ENCODE measurements at regions not wholly inside any gene's neighbourhood (a gene's known extent, or its start where the extent isn't known, plus 50 kb on each side); places are given as distances from the start of the nearest gene placed in this dataset.
"Not testable (repeated sequence)": the region's sequence is repeated elsewhere in the genome, so short reads cannot be mapped to it uniquely, and the experiment has no call there.

GRCh38 chr3:6060251-6060650 lies 800.7 kb upstream of the GRM7 start:
- no peak for DNase-seq

GRCh38 chr3:6062261-6063187 lies 798.4 kb upstream of the GRM7 start:
- DNase-seq = no peak

DNA sequence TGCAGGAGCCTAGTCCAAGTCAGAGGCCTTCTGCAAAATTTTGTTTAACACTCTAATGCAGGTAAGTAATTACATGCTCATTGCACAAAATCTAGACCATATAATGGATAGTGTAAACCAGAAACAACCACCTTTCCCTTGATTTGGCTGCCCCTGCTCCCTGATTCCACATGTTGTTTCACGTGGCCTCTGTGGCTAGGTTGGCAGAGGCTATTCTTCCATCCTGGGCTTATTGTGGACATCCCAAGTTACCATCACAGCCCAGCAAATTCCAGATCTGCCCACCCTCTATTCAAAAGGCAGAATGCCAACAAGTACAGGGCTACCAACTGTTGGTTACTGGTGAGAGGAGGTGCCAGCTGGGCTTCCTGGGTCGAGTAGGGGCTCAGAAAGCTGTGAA lies 794.5 kb upstream of the GRM7 start:
- DNase-seq = no peak

GRCh38 chr3:6066868-6067578 lies 793.9 kb upstream of the GRM7 start:
- DNase-seq = not testable (repeated sequence)

DNA sequence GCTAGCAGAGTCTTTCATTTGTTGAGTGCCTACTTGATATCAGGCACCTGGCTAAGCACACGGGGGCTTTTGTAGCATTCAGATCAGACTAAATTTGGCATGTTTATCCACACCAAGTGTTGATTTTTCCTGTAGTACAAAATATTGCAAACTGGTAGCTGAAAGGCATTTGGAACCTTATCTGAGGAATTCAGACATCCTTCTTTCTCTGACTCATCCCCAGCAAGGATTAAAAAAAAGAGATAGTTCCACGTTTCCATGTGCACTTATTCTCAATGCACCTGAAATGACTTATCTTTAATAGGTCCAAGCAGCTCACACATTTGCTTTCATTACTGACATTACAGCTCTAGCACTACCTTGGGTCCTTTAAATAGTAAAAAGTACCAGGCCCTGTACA lies 786.0 kb upstream of the GRM7 start:
- DNase-seq = no peak

DNA sequence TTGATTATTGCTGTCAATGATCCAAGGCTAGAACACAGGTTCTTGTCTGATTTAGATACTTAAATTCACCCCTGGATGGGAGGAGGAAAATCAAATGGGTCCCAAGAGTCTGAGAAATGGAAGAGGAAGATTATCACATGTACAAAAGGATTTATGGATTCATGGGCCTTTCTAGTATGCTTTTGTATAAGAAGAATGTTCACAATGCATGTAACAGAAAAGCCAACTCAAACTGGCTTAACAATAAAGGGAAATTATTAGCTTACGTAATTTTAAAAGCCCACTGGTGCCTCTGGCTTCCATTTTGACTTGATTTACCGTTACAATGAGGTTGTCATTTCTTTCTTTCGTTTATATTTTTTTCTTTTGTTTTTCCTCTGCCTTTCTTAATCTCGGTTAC lies 782.5 kb upstream of the GRM7 start:
- no peak for DNase-seq

DNA sequence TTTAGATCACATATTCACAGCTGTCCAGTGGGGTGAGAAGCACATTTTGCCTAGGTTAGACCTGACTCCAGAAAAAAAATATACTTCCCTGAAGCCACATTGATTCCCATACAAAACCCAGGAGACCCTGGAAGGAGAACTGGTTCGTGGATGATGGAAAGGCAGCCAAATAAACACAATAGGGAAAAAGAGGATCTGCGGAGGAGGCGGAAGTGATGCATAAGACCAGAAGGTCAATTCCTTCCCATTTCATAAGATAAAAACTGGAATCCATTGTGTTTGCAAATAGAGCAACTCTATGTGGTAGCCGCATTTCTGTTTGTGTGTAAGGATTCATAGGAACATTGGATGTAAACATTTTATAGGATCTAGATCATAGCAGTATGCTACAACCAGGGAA lies 781.9 kb upstream of the GRM7 start:
- peak; percentile 36 for DNase-seq

DNA sequence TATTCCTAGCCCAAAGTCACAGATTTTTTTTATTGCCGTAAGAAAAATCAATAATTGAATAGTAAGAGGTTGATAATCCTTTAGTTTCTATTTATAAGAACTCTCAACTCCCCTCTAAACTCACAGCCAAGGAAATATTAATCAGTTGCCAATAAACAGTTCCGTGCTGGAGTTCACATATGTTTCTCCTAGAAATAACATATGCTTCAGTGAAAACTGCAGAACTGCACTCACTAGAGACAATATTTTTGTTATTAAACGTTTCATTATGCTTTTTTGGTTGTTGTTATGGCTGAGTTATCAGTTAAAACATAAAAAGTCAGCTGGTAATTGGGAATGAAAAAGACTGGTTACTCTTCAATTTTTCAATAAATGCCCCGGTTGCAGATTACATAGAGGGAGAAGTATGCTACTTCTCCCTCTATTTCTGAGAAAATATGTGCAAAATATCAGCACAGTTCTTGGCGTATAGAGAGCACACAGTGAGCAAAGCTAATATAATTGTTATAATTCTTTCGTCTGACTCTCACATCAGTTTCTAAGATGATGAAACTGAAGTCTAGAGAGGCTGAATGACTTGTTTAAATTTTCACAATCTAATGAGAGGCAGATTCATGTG lies 781.2 kb upstream of the GRM7 start:
- DNase-seq = no peak

- DNase-seq = no peak
Observed at GRCh38 chr3:6088433-6088832, 772.5 kb upstream of the GRM7 start.

- no peak for DNase-seq
Observed at GRCh38 chr3:6089780-6090179, 771.1 kb upstream of the GRM7 start.

- DNase-seq = no peak
Observed at GRCh38 chr3:6091262-6091661, 769.7 kb upstream of the GRM7 start.

DNA sequence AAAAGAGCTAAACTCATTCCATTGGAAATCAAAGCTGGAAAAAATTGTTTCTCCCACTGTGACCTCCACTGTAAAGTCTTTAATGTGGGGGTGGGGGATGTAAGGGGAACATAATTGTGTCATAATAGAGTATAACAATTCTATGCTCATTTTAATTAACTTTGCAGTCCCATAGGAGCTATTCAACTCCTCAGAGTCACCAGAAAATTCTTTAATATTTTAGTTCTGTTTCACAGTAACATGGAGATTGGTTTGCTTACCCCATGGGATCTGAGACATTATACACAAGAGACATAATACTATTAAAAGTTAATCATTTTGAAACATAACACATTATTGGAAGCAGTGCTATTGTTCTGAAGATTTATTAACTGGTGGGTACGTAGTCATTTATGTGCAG lies 765.9 kb upstream of the GRM7 start:
- no peak for DNase-seq

- no peak for DNase-seq
Observed at GRCh38 chr3:6097021-6097420, 763.9 kb upstream of the GRM7 start.

GRCh38 chr3:6097556-6097955 lies 763.4 kb upstream of the GRM7 start:
- DNase-seq = no peak

GRCh38 chr3:6098516-6099157 lies 762.3 kb upstream of the GRM7 start:
- DNase-seq = no peak

DNA sequence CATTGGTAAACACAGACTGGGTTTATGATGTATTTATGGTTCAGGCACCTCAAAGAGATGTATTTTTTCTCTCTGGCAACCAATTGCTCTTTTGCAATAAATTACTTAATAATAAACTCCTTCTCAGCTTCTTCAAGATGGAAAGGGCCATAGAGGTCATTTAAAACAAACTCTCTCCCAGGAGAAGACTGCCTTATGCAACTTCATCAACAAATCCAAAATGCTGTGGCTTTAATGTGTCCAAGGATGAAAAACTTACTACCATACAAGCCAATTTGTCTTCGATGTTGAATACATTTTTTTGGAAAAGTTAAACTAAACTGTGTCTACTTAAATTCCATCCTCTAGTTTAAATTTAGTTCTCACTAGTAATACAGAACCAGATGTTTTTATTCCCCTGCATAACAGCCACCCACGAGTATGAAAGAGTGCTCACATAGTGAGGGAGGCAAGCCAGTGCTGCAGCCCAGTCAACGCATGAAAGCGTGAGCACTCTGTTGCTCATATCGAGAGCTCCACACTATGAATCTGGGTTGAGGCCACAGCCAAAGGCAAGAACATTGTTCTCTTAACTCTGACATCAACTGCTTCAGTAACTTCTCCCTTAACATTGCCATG lies 761.3 kb upstream of the GRM7 start:
- DNase-seq = peak; percentile 31

- DNase-seq = no peak
Observed at GRCh38 chr3:6105187-6105586, 755.7 kb upstream of the GRM7 start.

GRCh38 chr3:6108957-6109356 lies 752.0 kb upstream of the GRM7 start:
- DNase-seq = no peak

DNA sequence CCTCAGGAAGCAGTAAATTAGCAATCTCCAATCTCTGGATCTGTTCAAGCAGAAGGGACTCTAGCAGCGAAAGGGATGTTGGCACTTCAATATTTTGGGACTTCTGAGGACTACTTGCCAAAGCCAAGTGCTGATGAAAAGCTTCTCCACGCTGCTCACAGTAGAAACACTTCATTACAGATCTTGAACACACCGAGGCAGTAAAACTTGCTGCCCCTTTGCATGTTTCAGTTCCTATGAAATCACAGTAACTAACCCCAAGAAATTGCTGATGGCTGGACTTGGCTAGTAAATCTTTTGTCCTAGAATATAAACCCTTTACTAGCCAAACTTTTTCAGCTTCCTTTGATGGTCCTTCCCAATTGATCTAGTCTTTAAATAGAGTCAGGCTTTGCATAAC lies 750.5 kb upstream of the GRM7 start:
- no peak for DNase-seq

- DNase-seq = no peak
Observed at GRCh38 chr3:6112546-6112945, 748.4 kb upstream of the GRM7 start.

GRCh38 chr3:6113338-6113737 lies 747.6 kb upstream of the GRM7 start:
- DNase-seq = no peak

GRCh38 chr3:6119367-6119766 lies 741.5 kb upstream of the GRM7 start:
- DNase-seq = no peak

- no peak for DNase-seq
Observed at GRCh38 chr3:6120786-6121185, 740.1 kb upstream of the GRM7 start.

Measured in femur (tissue), 1 donor.